Epithelial cell of proximal tubule (primary cell): ENCODE measurements at regions not wholly inside any gene's neighbourhood (a gene's known extent, or its start where the extent isn't known, plus 50 kb on each side); places are given as distances from the start of the nearest gene placed in this dataset.

Experiments used
- DNase-seq: peaks from one replicate; pipeline ENCODE4 v3.0.0-alpha.2; 2011; ENCODE audit warnings: low read depth
- H3K4me3 ChIP-seq: 2 replicates; pipeline ENCODE4 v1.5.1; 2011; ENCODE audit warnings: low read depth, mild to moderate bottlenecking, low read length
- TF ChIP-seq, protein P1 (sequence below): conservative IDR thresholded peaks from 2 replicates; pipeline ENCODE4 v1.5.1; 2012; ENCODE audit warnings: low read depth, mild to moderate bottlenecking, low read length

DNA sequence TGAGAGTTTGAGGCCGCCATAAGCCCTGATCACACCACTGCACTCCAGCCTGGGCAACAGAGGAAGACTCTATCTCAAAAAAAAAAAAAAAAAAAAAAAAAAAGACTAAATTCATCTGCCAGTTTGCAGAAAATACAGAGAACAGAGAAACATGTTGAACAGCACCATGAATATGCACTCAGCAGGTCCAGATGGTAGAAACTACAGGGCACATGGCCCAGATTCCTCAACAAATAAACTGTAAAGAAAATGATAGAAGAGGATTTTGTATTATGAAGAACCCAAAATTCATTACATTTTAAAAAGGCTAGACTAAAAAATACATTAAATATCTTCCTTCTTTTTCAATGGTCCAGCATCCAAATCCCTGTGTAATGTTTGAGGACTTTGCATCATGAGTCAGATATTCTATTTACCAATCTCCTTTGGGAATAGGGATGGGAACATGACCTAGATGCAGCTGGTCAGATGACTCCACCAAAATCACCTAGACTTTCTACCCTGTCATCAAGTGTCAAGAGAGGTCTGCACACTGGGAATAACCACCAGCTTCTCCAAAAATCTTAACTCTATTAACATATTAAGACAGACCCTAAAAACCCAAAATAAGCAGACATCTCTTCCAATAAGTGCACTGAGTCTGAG, 189.1 kb upstream of the TCF21 start:
- no peak for DNase-seq
- TF ChIP-seq, protein P1, sequence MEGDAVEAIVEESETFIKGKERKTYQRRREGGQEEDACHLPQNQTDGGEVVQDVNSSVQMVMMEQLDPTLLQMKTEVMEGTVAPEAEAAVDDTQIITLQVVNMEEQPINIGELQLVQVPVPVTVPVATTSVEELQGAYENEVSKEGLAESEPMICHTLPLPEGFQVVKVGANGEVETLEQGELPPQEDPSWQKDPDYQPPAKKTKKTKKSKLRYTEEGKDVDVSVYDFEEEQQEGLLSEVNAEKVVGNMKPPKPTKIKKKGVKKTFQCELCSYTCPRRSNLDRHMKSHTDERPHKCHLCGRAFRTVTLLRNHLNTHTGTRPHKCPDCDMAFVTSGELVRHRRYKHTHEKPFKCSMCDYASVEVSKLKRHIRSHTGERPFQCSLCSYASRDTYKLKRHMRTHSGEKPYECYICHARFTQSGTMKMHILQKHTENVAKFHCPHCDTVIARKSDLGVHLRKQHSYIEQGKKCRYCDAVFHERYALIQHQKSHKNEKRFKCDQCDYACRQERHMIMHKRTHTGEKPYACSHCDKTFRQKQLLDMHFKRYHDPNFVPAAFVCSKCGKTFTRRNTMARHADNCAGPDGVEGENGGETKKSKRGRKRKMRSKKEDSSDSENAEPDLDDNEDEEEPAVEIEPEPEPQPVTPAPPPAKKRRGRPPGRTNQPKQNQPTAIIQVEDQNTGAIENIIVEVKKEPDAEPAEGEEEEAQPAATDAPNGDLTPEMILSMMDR: no peak
- H3K4me3 ChIP-seq: no peak overlapping the region

DNA sequence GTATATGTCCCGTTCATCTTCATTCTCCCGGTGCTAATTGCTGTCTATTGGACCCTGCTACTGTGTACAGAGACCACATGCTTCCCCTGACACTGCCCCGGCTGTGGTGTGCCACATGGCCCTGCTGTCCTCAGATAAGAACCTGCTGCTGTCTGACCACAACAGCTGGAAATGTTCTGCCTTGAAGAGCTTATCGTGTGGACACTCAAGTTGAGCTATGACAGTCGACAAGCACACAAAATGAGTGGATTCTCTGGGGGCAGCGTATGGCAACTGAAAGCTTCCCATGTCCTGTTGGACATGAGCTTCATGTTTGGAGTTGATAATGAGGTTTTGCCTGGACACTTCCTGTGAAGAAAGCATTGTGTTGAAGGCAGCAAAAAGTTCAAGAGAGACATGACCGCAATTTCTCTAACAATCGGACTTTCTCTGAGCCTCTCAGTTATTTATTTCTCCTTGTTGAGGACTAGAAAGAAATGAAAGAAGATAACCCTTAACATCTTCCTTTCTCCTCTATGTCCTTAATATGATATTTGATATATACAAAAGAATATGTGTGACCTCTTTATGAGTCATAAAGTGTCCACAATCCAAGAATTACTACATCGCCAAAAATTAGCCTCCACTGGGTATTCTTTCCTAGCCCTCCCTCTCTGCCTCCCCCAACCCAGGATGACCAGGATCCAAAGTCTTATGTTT, 187.1 kb upstream of the TCF21 start:
- no peak overlapping the region for H3K4me3 ChIP-seq
- no peak for DNase-seq
- TF ChIP-seq, protein P1: no peak

DNA sequence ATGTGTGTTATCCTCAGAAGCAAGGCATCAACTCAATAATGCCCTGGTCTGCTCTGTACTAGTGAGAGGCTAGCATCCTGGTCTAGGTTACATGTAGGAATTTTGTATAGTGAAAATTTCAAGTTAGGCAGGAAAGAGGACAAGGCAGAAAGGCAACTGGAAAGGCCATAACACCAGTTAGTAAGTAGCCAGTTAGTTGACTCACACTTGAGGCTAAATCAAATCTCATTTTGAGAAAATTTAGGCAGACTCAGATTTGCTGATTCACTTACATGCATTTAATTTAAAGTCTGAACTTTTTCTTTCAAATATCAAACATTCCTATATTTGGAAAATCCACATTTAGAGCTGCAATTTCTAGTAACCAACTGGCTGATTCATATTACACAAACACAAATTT, 184.5 kb upstream of the TCF21 start:
- no peak for DNase-seq
- TF ChIP-seq, protein P1: no peak
- H3K4me3 ChIP-seq: no peak overlapping the region

DNA sequence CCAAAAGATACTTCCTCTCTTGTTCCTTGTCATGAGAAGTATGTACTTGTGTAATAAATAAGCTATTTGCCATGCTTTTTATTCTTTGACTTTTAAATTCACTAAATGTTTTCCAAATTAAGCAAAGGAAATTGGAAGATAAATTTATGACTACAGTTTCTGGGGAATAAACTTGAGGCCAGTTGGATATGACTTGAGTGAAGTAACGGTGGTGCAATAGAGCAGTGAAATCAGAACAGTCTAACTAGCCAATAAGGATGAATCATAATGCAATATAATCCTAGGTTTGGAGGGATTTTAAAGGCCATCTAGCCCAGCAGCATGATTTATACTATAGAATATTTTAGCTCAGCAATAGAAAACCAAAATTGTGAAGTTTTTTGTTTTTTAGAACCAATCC, 183.8 kb upstream of the TCF21 start:
- DNase-seq: no peak
- TF ChIP-seq, protein P1: no peak
- no peak overlapping the region for H3K4me3 ChIP-seq

DNA sequence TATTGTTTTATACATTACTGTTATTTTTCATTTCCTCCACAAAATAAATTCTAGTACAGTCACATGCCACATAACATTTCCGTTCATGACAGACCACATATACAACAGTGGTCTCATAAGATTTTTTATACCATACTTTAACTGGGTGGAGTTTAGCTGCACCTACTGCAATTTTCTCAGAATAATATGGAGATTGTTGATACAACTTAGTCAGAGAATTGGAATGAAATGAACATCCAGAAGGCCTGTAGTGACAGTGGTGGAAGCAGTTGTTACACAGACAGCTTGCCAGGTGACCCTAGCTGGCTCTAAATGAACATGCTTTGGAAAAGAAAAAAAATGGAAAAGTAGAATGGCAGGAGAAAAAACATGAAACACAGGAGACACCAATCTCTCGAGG, 183.2 kb upstream of the TCF21 start:
- DNase-seq: no peak
- H3K4me3 ChIP-seq: no peak overlapping the region
- TF ChIP-seq, protein P1: no peak

DNA sequence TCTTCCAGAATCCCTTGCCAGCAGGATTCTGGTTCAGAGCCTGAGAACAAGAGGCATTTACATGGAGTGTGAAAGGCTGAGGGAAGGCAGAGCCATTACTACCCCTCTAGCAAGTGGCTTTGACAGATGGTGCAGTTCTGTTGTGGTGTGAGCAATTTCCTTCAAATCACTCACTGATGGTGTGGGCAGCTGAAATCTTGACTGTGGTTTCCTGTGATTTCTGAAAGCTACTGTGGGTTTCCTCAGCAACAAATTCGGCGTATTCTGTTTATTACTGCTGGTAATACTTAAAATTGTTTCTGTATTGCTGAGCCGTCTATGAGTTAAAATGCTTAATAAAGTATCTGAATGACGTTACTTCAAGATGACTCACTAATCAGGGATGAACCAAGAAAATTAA, 181.5 kb upstream of the TCF21 start:
- no peak overlapping the region for H3K4me3 ChIP-seq
- DNase-seq: no peak
- TF ChIP-seq, protein P1: no peak

DNA sequence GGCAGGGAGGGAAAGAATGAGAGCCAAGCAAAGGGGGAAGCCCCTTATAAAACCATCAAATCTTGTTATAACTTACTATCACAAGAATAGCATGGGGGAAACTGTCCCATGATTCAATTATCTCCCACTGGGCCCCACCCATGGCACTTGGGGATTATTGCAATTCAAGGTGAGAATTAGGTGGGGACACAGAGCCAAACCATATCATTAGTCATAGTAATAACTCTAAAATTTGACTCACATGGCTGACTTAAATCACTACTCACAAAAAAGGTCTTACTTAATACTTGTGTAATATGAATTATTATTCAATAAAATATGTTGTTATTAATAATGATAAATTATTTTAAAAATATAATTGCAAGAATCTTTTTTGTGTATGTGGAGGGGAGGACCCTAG, 178.1 kb upstream of the TCF21 start:
- H3K4me3 ChIP-seq: no peak overlapping the region
- TF ChIP-seq, protein P1: no peak
- DNase-seq: no peak
